ENCODE measurements at regions not wholly inside any gene's neighbourhood (a gene's known extent, or its start where the extent isn't known, plus 50 kb on each side); places are given as distances from the start of the nearest gene placed in this dataset.

- RAD21 ChIA-PET (ENCODE audit: unreplicated experiment): no interaction called here
- FAIRE-seq: no peak
- H3K79me2 ChIP-seq (ENCODE audit: control insufficient read depth, insufficient read depth, low read length): no peaks in the 10 kb centered on the region
- no peak overlapping the region for H3K9ac ChIP-seq (ENCODE audit: control insufficient read depth, insufficient read depth, low read length)
- no peak overlapping the region for H2AFZ ChIP-seq (ENCODE audit: control insufficient read depth, low read depth, low read length)
- H3K4me2 ChIP-seq (ENCODE audit: control insufficient read depth, insufficient read depth): no peak overlapping the region
- SMC1A ChIA-PET (ENCODE audit: uncharacterized antibody, unreplicated experiment): no interaction called here
- no peak for DNase-seq (ENCODE audit: low read depth, low spot score)
- WGBS (ENCODE audit: insufficient coverage, insufficient replicate concordance, low lambda C conversion rate, missing lambda C conversion rate): 0% methylated on average over 1 of the region's 1 CpG
- H3K27ac ChIP-seq (ENCODE audit: control insufficient read depth, insufficient read depth): no peak overlapping the region
- H3K27me3 ChIP-seq (replicated peaks in 1 of 2; ENCODE audit: control insufficient read depth in 2 of 2, insufficient read depth in 2 of 2, low read length in 1 of 2): no peaks in the 10 kb centered on the region
- ATAC-seq: no peak
- in situ Hi-C loops (cut with MboI) (no loop called here), intact Hi-C loops (cut with micrococcal nuclease; ENCODE audit: unreplicated experiment) (no loop called here)
- no TSS peak for BruUV-seq (replicated peaks)
- TF ChIP-seq ATF7 (IDR thresholded peaks at IDR 0.05; ENCODE audit: low read depth): no peak
- TF ChIP-seq ELK1 (IDR thresholded peaks at IDR 0.05; ENCODE audit: low read depth, low read length): no peak
- TF ChIP-seq RFX5 (IDR thresholded peaks at IDR 0.05; ENCODE audit: low read depth, low read length): no peak
- TF ChIP-seq ETV6 (conservative IDR thresholded peaks at IDR 0.05 in 1 of 2, IDR thresholded peaks at IDR 0.05 in 1 of 2; ENCODE audit: borderline replicate concordance in 1 of 2, low read depth in 1 of 2): no peak
- no peak for TF ChIP-seq E4F1 (IDR thresholded peaks at IDR 0.05; ENCODE audit: borderline replicate concordance, partially characterized antibody)
- no peak for TF ChIP-seq STAT1 (conservative IDR thresholded peaks at IDR 0.05)
- no peak for TF ChIP-seq SREBF1 (IDR thresholded peaks at IDR 0.05; ENCODE audit: low read length)
- TF ChIP-seq USF2 (IDR thresholded peaks at IDR 0.05; ENCODE audit: borderline replicate concordance, low read depth, low read length): no peak
- no peak for TF ChIP-seq SREBF2 (IDR thresholded peaks at IDR 0.05; ENCODE audit: low read length)
- TF ChIP-seq MAX (IDR thresholded peaks at IDR 0.05; ENCODE audit: low read depth, low read length): no peak
- no peak for TF ChIP-seq CEBPB (IDR thresholded peaks at IDR 0.05; ENCODE audit: borderline replicate concordance in 1 of 2, low read depth in 2 of 2, low read length in 2 of 2)
- TF ChIP-seq ASH2L (IDR thresholded peaks at IDR 0.05; ENCODE audit: borderline replicate concordance, low read depth): no peak
- TF ChIP-seq CTCF (IDR thresholded peaks at IDR 0.05 in 2 of 3, conservative IDR thresholded peaks at IDR 0.05 in 1 of 3; ENCODE audit: control insufficient read depth in 2 of 3, extremely low read depth in 1 of 3, insufficient read depth in 1 of 3, low read depth in 3 of 3, low read length in 3 of 3): no peak
- TF ChIP-seq JUNB (IDR thresholded peaks at IDR 0.05): no peak
- TF ChIP-seq CREB1 (IDR thresholded peaks at IDR 0.05; ENCODE audit: low read depth): no peak
- POLR2A ChIA-PET: no interaction called here
- no peaks in the 10 kb centered on the region for H3K4me1 ChIP-seq (ENCODE audit: control insufficient read depth, insufficient read depth, low read length)
- no peaks in the 10 kb centered on the region for H3K9me3 ChIP-seq (replicated peaks; ENCODE audit: control insufficient read depth, insufficient read depth, low read length)
- no peaks in the 10 kb centered on the region for H3K36me3 ChIP-seq (ENCODE audit: control insufficient read depth in 2 of 2, insufficient read depth in 2 of 2, low read length in 1 of 2)
- no peaks in the 10 kb centered on the region for H4K20me1 ChIP-seq (ENCODE audit: control insufficient read depth, insufficient read depth)
- no peak overlapping the region for H3K4me3 ChIP-seq
- CTCF ChIA-PET: no interaction called here
These were observed 178.3 kb upstream of the MPDZ start for GRCh38 chr9:13457795-13458194.
